D721Med (cell line): ENCODE measurements at regions not wholly inside any gene's neighbourhood (a gene's known extent, or its start where the extent isn't known, plus 50 kb on each side); places are given as distances from the start of the nearest gene placed in this dataset.

ENCODE experiments used
- DNase-seq: peaks from one replicate; pipeline ENCODE4 v3.0.0; 2011; ENCODE audit warnings: low spot score; ENCODE audit not compliant: insufficient read length
- FAIRE-seq: peaks from 2 replicates; lab custom pipeline; 2011; peaks lifted over from hg19 to GRCh38; lab: Jason Lieb, UNC
- CTCF ChIP-seq: IDR thresholded peaks from 2 replicates; pipeline ENCODE4 v1.5.1; 2012; ENCODE audit warnings: mild to moderate bottlenecking, control low read depth; ENCODE audit not compliant: insufficient read depth; ENCODE audit errors: missing control alignments

- no peak for DNase-seq
- no peak for TF ChIP-seq CTCF
- no peak for FAIRE-seq
Observed at GRCh38 chr3:194833114-194833910, 147.6 kb downstream of the FAM43A start.

- no peak for TF ChIP-seq CTCF
- no peak for DNase-seq
- no peak for FAIRE-seq
Observed at GRCh38 chr3:194836661-194837060, 151.0 kb downstream of the FAM43A start.

- FAIRE-seq = no peak
- TF ChIP-seq CTCF = no peak
Observed at GRCh38 chr3:194837457-194838127, 151.9 kb downstream of the FAM43A start.

GRCh38 chr3:194838236-194838635 is 152.6 kb downstream of the FAM43A start:
- DNase-seq = no peak
- no peak for FAIRE-seq
- no peak for TF ChIP-seq CTCF

More at GRCh38 chr3:194837457-194838127, 151.9 kb downstream of the FAM43A start:
- DNase-seq = no peak

GRCh38 chr3:194840661-194841514 is 155.2 kb downstream of the FAM43A start:
- TF ChIP-seq CTCF = no peak
- no peak for FAIRE-seq
- DNase-seq = no peak

- TF ChIP-seq CTCF = no peak
- FAIRE-seq = no peak
Observed at GRCh38 chr3:194841515-194841841, 155.8 kb downstream of the FAM43A start.

More at GRCh38 chr3:194841515-194841841, 155.8 kb downstream of the FAM43A start:
- no peak for DNase-seq
